ENCODE measurements at regions not wholly inside any gene's neighbourhood (a gene's known extent, or its start where the extent isn't known, plus 50 kb on each side); places are given as distances from the start of the nearest gene placed in this dataset.

GRCh38 chr9:107183176-107183575 is 99.9 kb upstream of the RAD23B start:
- DNase-seq (no peak), ATAC-seq (no peak)
- no peak overlapping the region for H3K4me3 ChIP-seq
- intact Hi-C loops (cut with DNase I) = no loop called here
- H3K9me3 ChIP-seq = peaks cover 7% of the 10 kb centered on the region
- TF ChIP-seq CTCF (IDR thresholded peaks at IDR 0.05) = no peak
- no peak overlapping the region for H3K27ac ChIP-seq
- H3K4me1 ChIP-seq = no peaks in the 10 kb centered on the region
- H3K27me3 ChIP-seq (ENCODE audit: low read depth) = no peaks in the 10 kb centered on the region
- no peaks in the 10 kb centered on the region for H3K36me3 ChIP-seq

GRCh38 chr9:107188376-107188775 is 94.7 kb upstream of the RAD23B start:
- no peak for DNase-seq
- Histone ChIP-seq H3K27me3 (ENCODE audit: low read depth) (peaks cover 10% of the 10 kb centered on the region), H3K4me1 (no peaks in the 10 kb centered on the region), H3K27ac (no peak overlapping the region), H3K36me3 (no peaks in the 10 kb centered on the region), H3K9me3 (peaks cover 3% of the 10 kb centered on the region), H3K4me3 (no peak overlapping the region)
- no peak for TF ChIP-seq CTCF (IDR thresholded peaks at IDR 0.05)
- intact Hi-C loops (cut with DNase I) = no loop called here
- ATAC-seq = no peak

GRCh38 chr9:107190061-107190935 is 92.8 kb upstream of the RAD23B start:
- H3K27ac ChIP-seq = no peak overlapping the region
- intact Hi-C loops (cut with DNase I) = no loop called here
- no peaks in the 10 kb centered on the region for H3K9me3 ChIP-seq
- TF ChIP-seq CTCF (IDR thresholded peaks at IDR 0.05) = no peak
- no peaks in the 10 kb centered on the region for H3K36me3 ChIP-seq
- peaks cover 10% of the 10 kb centered on the region for H3K27me3 ChIP-seq (ENCODE audit: low read depth)
- DNase-seq = no peak
- no peak overlapping the region for H3K4me3 ChIP-seq
- ATAC-seq = no peak
- no peaks in the 10 kb centered on the region for H3K4me1 ChIP-seq

- Histone ChIP-seq H3K36me3 (no peaks in the 10 kb centered on the region), H3K27me3 (ENCODE audit: low read depth) (peaks cover 10% of the 10 kb centered on the region), H3K27ac (no peak overlapping the region), H3K4me1 (no peaks in the 10 kb centered on the region), H3K9me3 (no peaks in the 10 kb centered on the region), H3K4me3 (no peak overlapping the region)
- TF ChIP-seq CTCF (IDR thresholded peaks at IDR 0.05) = no peak
- no peak for DNase-seq
- no peak for ATAC-seq
- intact Hi-C loops (cut with DNase I) = no loop called here
Measured at GRCh38 chr9:107190936-107191290, 92.2 kb upstream of the RAD23B start.

GRCh38 chr9:107193251-107193650 is 89.8 kb upstream of the RAD23B start:
- no peak for TF ChIP-seq CTCF (IDR thresholded peaks at IDR 0.05)
- Histone ChIP-seq H3K27me3 (ENCODE audit: low read depth) (peaks cover 10% of the 10 kb centered on the region), H3K4me3 (no peak overlapping the region), H3K4me1 (no peaks in the 10 kb centered on the region), H3K36me3 (no peaks in the 10 kb centered on the region), H3K27ac (no peak overlapping the region), H3K9me3 (no peaks in the 10 kb centered on the region)
- no peak for DNase-seq
- intact Hi-C loops (cut with DNase I) = no loop called here
- ATAC-seq = no peak

Data from lower lobe of right lung (tissue), 2 donors.